Liver (tissue), 8 donors: ENCODE measurements at regions not wholly inside any gene's neighbourhood (a gene's known extent, or its start where the extent isn't known, plus 50 kb on each side); places are given as distances from the start of the nearest gene placed in this dataset.

ENCODE experiments used
- DNase-seq: peaks from one replicate; pipeline ENCODE4 v3.0.0-alpha.2; 2017; ENCODE audit warnings: low spot score
- H3K27ac ChIP-seq, 2 donors: one replicate each; pipeline ENCODE4 v1.7.0; 2013; ENCODE audit warnings: inconsistent platforms in 2 of 2, low read length in 2 of 2, control low read depth in 1 of 2, low read depth in 1 of 2, mild to moderate bottlenecking in 1 of 2
- H3K27me3 ChIP-seq, 4 donors: one replicate each; pipeline versions ENCODE4 v1.6.1 to v1.7.0; 2013; ENCODE audit warnings: low read length in 3 of 4, inconsistent platforms in 1 of 4, mild to moderate bottlenecking in 1 of 4, moderate library complexity in 1 of 4; ENCODE audit not compliant: control insufficient read depth in 4 of 4, insufficient read depth in 4 of 4
- H3K36me3 ChIP-seq, 4 donors: one replicate each; pipeline versions ENCODE4 v1.6.1 to v1.7.0; 2013; ENCODE audit warnings: low read length in 3 of 4, mild to moderate bottlenecking in 3 of 4, low read depth in 1 of 4, moderate library complexity in 1 of 4; ENCODE audit not compliant: control insufficient read depth in 4 of 4, insufficient read depth in 3 of 4
- H3K4me1 ChIP-seq, 4 donors: one replicate each; pipeline versions ENCODE4 v1.6.1 to v1.7.0; 2013; ENCODE audit warnings: low read length in 3 of 4, mild to moderate bottlenecking in 3 of 4, moderate library complexity in 1 of 4; ENCODE audit not compliant: control insufficient read depth in 4 of 4, insufficient read depth in 4 of 4
- H3K4me3 ChIP-seq, 3 donors: one replicate each; pipeline versions ENCODE4 v1.6.1 to v1.7.0; 2013; ENCODE audit warnings: low read length in 3 of 3, control low read depth in 1 of 3, low read depth in 1 of 3, mild to moderate bottlenecking in 1 of 3
- H3K9ac ChIP-seq, 2 donors: one replicate each; pipeline ENCODE4 v1.7.0; 2013; ENCODE audit warnings: low read length in 2 of 2, mild to moderate bottlenecking in 2 of 2, moderate library complexity in 2 of 2, control low read depth in 1 of 2, low read depth in 1 of 2
- H3K9me3 ChIP-seq, 4 donors: one replicate each; pipeline versions ENCODE4 v1.6.1 to v1.7.0; 2013; ENCODE audit warnings: low read length in 3 of 4; ENCODE audit not compliant: control insufficient read depth in 4 of 4
- EGR1 ChIP-seq, 2 donors: IDR thresholded peaks; 2 replicates each; pipeline ENCODE4 v1.6.1; 2016 to 2018; ENCODE audit warnings: antibody characterized with exemption in 2 of 2, low read depth in 2 of 2
- FOXA1 ChIP-seq: IDR thresholded peaks from 2 replicates; pipeline ENCODE4 v1.6.1; 2016; ENCODE audit warnings: antibody characterized with exemption
- FOXA2 ChIP-seq: IDR thresholded peaks from 2 replicates; pipeline ENCODE4 v1.6.1; 2016; ENCODE audit warnings: antibody characterized with exemption
- GABPA ChIP-seq, 2 donors: IDR thresholded peaks in 1 of 2; conservative IDR thresholded peaks in 1 of 2; 2 replicates each; pipeline ENCODE4 v1.6.1; 2016; ENCODE audit warnings: antibody characterized with exemption in 2 of 2, mild to moderate bottlenecking in 1 of 2, moderate library complexity in 1 of 2
- HNF4A ChIP-seq, 2 donors: conservative IDR thresholded peaks; 2 replicates each; pipeline ENCODE4 v1.6.1; 2016; ENCODE audit warnings: antibody characterized with exemption in 2 of 2, mild to moderate bottlenecking in 2 of 2
- HNF4G ChIP-seq: IDR thresholded peaks from 2 replicates; pipeline ENCODE4 v1.6.1; 2016; ENCODE audit warnings: antibody characterized with exemption
- NR2F2 ChIP-seq: IDR thresholded peaks from 2 replicates; pipeline ENCODE4 v1.6.1; 2016; ENCODE audit warnings: antibody characterized with exemption
- RAD21 ChIP-seq, 2 donors: IDR thresholded peaks; 2 replicates each; pipeline ENCODE4 v1.6.1; 2016; ENCODE audit warnings: antibody characterized with exemption in 2 of 2, mild to moderate bottlenecking in 2 of 2
- RXRA ChIP-seq, 2 donors: IDR thresholded peaks; 2 replicates each; pipeline ENCODE4 v1.6.1; 2017 to 2018; ENCODE audit warnings: antibody characterized with exemption in 2 of 2, mild to moderate bottlenecking in 1 of 2
- SP1 ChIP-seq: IDR thresholded peaks from 2 replicates; pipeline ENCODE4 v1.6.1; 2018; ENCODE audit warnings: antibody characterized with exemption, mild to moderate bottlenecking
- TAF1 ChIP-seq: conservative IDR thresholded peaks from 2 replicates; pipeline ENCODE4 v1.6.1; 2016; ENCODE audit warnings: antibody characterized with exemption, mild to moderate bottlenecking
- YY1 ChIP-seq: IDR thresholded peaks from 2 replicates; pipeline ENCODE4 v1.6.1; 2016; ENCODE audit warnings: antibody characterized with exemption, mild to moderate bottlenecking
- WGBS: extraction: QIAGEN DNeasy Blood & Tissue Kit; methylation state at CpG from one replicate; pipeline ENCODE4 v1.1.7; 2013; 5-methylcytosine and 5-hydroxymethylcytosine counted together
- TF ChIP-seq, protein P1 (sequence below): IDR thresholded peaks from 2 replicates; pipeline ENCODE4 v1.6.1; 2016; ENCODE audit warnings: antibody characterized with exemption
- TF ChIP-seq, protein P2 (sequence below): IDR thresholded peaks from 2 replicates; pipeline ENCODE4 v1.6.1; 2016; ENCODE audit warnings: antibody characterized with exemption
- TF ChIP-seq, protein P3 (sequence below): IDR thresholded peaks from 2 replicates; pipeline ENCODE4 v1.6.1; 2016; ENCODE audit warnings: antibody characterized with exemption, mild to moderate bottlenecking
- TF ChIP-seq, protein P4 (sequence below): fragments of 150-350 bp; IDR thresholded peaks from 2 replicates; pipeline ENCODE4 v1.5.1; 2017; ENCODE audit warnings: improper control_type of control experiment, low read depth, low read length; ENCODE audit not compliant: missing input control
- donor health status: healthy.
- donor health status: healthy.
- donor health status: healthy.
- donor health status: healthy.
- donor health status: healthy.

DNA sequence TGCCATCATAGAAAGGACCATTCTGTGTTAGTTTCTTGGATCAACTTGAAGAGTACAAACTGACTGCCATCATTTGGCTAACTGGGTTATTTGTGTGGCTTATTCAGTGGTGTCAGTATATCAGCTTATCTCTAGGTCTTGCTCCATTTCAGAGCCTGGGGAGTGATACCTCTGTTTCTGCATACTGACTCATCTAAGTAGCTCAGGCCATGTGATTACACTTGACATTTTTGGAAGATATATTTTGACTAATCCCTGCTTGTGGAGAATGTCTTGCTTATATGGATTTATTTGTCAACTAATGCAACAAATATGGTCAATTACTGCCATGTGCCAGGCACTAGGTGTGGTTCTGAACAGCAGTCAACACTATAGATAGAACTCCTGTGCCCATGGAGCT lies 311.7 kb downstream of the YTHDC2 start:
- H3K27ac ChIP-seq: no peak overlapping the region

DNA sequence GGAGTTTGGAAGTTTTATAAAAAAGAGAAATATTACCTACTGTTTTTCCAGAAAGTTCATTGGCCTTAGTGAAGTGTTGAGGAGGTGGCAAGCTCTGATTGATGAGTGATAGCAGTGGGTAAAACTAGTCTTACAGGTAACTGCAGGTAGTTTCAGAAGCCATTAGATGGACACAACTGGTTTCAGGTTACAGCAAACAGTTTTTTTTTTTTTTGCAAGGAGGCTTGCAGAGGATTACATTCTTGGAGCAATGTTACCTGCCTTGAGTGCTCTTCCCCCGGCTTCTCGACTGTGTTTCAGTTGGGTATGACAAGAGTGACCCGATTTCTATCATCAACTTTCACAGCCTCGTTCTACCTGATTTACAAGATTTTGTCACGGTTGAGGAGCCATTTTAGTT lies 333.4 kb downstream of the YTHDC2 start:
- WGBS: 61% methylated on average over 5 of the region's 5 CpGs
- no peaks in the 10 kb centered on the region for H3K36me3 ChIP-seq
- DNase-seq: no peak
- no peaks in the 10 kb centered on the region for H3K9me3 ChIP-seq
- no peak overlapping the region for H3K9ac ChIP-seq
- no peaks in the 10 kb centered on the region for H3K4me1 ChIP-seq
- no peak overlapping the region for H3K4me3 ChIP-seq
- TF ChIP-seq GABPA (IDR thresholded peaks at IDR 0.05 in 1 of 2, conservative IDR thresholded peaks at IDR 0.05 in 1 of 2) (no peak), SP1 (no peak), EGR1 (IDR thresholded peaks at IDR 0.05; ENCODE audit: low read depth in 2 of 2) (no peak)
- TF ChIP-seq, protein P1, sequence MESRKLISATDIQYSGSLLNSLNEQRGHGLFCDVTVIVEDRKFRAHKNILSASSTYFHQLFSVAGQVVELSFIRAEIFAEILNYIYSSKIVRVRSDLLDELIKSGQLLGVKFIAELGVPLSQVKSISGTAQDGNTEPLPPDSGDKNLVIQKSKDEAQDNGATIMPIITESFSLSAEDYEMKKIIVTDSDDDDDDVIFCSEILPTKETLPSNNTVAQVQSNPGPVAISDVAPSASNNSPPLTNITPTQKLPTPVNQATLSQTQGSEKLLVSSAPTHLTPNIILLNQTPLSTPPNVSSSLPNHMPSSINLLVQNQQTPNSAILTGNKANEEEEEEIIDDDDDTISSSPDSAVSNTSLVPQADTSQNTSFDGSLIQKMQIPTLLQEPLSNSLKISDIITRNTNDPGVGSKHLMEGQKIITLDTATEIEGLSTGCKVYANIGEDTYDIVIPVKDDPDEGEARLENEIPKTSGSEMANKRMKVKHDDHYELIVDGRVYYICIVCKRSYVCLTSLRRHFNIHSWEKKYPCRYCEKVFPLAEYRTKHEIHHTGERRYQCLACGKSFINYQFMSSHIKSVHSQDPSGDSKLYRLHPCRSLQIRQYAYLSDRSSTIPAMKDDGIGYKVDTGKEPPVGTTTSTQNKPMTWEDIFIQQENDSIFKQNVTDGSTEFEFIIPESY: no peak
- H3K27me3 ChIP-seq: no peaks in the 10 kb centered on the region
- no peak overlapping the region for H3K27ac ChIP-seq

More for the DNA sequence above, 311.7 kb downstream of the YTHDC2 start:
- H3K27me3 ChIP-seq: no peaks in the 10 kb centered on the region
- TF ChIP-seq HNF4A (conservative IDR thresholded peaks at IDR 0.05) (no peak), HNF4G (no peak), RAD21 (IDR thresholded peaks at IDR 0.05) (no peak), FOXA2 (no peak), TAF1 (no peak), FOXA1 (no peak), YY1 (no peak), RXRA (IDR thresholded peaks at IDR 0.05) (no peak), NR2F2 (no peak), GABPA (IDR thresholded peaks at IDR 0.05 in 1 of 2, conservative IDR thresholded peaks at IDR 0.05 in 1 of 2) (no peak)
- TF ChIP-seq, protein P1: no peak
- TF ChIP-seq, protein P2, sequence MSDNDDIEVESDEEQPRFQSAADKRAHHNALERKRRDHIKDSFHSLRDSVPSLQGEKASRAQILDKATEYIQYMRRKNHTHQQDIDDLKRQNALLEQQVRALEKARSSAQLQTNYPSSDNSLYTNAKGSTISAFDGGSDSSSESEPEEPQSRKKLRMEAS: no peak
- TF ChIP-seq, protein P3, sequence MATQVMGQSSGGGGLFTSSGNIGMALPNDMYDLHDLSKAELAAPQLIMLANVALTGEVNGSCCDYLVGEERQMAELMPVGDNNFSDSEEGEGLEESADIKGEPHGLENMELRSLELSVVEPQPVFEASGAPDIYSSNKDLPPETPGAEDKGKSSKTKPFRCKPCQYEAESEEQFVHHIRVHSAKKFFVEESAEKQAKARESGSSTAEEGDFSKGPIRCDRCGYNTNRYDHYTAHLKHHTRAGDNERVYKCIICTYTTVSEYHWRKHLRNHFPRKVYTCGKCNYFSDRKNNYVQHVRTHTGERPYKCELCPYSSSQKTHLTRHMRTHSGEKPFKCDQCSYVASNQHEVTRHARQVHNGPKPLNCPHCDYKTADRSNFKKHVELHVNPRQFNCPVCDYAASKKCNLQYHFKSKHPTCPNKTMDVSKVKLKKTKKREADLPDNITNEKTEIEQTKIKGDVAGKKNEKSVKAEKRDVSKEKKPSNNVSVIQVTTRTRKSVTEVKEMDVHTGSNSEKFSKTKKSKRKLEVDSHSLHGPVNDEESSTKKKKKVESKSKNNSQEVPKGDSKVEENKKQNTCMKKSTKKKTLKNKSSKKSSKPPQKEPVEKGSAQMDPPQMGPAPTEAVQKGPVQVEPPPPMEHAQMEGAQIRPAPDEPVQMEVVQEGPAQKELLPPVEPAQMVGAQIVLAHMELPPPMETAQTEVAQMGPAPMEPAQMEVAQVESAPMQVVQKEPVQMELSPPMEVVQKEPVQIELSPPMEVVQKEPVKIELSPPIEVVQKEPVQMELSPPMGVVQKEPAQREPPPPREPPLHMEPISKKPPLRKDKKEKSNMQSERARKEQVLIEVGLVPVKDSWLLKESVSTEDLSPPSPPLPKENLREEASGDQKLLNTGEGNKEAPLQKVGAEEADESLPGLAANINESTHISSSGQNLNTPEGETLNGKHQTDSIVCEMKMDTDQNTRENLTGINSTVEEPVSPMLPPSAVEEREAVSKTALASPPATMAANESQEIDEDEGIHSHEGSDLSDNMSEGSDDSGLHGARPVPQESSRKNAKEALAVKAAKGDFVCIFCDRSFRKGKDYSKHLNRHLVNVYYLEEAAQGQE: no peak
- TF ChIP-seq, protein P4, sequence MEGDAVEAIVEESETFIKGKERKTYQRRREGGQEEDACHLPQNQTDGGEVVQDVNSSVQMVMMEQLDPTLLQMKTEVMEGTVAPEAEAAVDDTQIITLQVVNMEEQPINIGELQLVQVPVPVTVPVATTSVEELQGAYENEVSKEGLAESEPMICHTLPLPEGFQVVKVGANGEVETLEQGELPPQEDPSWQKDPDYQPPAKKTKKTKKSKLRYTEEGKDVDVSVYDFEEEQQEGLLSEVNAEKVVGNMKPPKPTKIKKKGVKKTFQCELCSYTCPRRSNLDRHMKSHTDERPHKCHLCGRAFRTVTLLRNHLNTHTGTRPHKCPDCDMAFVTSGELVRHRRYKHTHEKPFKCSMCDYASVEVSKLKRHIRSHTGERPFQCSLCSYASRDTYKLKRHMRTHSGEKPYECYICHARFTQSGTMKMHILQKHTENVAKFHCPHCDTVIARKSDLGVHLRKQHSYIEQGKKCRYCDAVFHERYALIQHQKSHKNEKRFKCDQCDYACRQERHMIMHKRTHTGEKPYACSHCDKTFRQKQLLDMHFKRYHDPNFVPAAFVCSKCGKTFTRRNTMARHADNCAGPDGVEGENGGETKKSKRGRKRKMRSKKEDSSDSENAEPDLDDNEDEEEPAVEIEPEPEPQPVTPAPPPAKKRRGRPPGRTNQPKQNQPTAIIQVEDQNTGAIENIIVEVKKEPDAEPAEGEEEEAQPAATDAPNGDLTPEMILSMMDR: no peak
- H3K9me3 ChIP-seq: no peaks in the 10 kb centered on the region
- no peaks in the 10 kb centered on the region for H3K4me1 ChIP-seq
- no peaks in the 10 kb centered on the region for H3K36me3 ChIP-seq
- DNase-seq: no peak
- no peak overlapping the region for H3K4me3 ChIP-seq
- no peak overlapping the region for H3K9ac ChIP-seq
